A204.1 (cell line): ENCODE measurements at regions not wholly inside any gene's neighbourhood (a gene's known extent, or its start where the extent isn't known, plus 50 kb on each side); places are given as distances from the start of the nearest gene placed in this dataset.

Source experiments
- FAIRE-seq: peaks from 2 replicates; lab custom pipeline; 2012; peaks lifted over from hg19 to GRCh38; lab: Jason Lieb, UNC

DNA sequence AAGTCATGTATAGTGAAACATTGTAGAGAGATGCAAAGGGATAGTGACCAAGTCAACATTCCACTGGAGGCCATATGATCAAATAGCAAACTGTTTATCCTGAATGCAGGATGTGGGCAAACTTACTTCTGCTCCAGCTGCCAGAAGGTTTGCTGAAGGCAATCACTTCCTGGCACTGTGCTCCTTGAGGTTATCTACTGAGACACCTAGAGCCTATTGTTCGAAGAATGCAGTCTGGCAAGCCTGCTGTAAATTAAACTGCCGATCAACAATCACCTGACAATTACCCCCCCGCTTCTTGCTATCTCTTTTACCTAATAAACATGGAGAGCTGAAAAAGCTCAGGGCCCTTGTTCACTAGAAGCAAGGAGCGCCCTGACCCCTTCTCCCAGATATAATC, 139.4 kb upstream of the B3GALT2 start:
- FAIRE-seq = no peak

DNA sequence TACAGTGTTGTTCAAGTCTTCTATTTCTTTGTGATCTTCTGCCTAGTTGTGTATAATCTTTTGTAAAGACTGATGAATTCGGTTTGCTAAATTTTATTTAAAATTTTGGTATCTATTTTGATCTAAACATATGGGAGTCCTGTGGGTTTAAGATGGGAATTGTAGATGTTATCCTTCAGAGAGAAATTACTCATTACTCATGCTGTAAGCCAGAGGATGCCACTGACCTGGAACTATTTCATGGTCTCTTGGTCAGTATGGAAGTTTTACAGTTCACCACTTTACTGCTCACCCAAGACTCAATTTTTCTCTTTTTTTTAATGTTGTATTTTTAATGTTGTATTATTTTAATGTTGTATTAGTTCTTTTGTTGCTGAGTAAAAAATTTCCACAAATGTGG, 138.6 kb upstream of the B3GALT2 start:
- FAIRE-seq = no peak

DNA sequence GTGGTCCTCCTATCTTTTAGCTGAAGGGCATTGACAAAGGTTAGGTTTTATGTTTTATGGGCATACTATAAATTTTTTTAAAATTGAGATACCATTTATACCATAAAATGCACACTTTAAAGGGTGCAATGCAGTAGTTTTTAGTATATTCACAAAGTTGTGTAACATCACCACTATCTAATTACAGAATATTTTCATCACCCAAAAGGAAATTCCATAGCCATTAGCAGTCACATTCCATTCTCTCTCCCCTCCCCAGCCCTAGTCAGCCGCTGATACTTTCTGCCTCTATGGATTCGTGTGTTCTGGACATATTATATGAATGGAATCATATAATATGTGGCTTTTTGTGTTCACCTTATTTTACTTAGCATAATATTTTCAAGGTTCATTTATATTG, 135.8 kb upstream of the B3GALT2 start:
- no peak for FAIRE-seq

DNA sequence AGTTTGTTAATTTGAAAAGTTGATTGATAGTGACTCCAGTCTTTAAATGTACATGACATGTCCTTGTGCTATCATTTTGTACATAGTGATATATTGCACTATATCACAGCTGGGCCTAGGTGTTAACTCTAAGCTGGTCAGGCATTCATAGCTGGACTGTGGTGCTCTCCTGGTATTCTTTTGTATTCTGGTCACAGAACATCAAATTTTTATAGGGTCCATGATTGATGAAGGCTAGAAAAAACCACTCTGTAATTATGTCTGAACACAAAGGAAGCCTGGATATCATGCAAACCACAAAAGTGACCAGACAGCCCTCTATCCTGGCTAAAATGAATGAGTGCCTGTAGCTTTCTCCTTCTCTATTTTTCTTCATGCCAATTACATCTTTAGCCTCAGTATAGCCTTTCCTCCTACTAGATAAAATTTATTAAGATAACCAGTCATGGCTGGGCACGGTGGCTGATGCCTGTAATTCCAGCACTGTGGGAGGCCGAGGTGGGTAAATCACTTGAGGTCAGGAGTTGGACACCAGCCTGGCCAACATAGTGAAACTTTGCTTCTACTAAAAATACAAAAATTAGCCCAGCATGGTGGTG, 134.9 kb upstream of the B3GALT2 start:
- no peak for FAIRE-seq

DNA sequence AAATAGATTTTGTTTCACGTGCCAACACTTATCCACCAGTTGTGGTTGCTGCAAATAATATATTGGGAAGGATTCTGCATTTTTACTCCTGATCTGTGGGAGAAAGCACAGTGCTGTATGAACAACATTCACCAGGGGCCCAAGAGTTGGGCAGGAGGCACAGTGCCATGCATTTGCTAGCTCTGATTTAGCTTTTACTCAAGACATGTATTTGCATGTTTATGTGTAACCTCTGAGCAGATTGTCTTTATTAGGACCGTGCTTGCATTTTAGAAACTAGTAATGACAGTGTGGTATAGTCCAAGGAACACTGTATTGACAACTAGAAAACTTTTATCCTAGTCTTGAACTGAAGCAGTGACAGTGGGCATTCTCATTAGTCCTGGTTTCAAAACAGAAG, 133.9 kb upstream of the B3GALT2 start:
- FAIRE-seq = no peak

DNA sequence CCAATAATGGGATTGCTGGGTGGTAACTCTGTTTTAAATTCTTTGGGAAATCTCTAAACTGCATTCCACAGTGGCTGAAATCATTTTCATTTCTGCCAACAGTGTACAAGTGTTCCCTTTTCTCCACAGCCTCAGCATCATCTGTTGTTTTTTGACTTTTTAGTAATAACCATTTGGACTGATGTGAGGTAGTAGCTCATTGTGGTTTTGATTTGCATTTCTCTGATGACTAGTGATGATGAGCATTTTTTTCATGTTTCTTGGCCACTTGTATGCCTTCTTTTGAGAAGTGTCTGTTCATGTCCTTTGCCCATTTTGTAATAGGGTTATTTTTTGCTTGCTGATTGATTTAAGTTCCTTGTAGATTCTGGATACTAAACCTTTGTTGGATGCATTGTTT, 131.9 kb upstream of the B3GALT2 start:
- FAIRE-seq = no peak

DNA sequence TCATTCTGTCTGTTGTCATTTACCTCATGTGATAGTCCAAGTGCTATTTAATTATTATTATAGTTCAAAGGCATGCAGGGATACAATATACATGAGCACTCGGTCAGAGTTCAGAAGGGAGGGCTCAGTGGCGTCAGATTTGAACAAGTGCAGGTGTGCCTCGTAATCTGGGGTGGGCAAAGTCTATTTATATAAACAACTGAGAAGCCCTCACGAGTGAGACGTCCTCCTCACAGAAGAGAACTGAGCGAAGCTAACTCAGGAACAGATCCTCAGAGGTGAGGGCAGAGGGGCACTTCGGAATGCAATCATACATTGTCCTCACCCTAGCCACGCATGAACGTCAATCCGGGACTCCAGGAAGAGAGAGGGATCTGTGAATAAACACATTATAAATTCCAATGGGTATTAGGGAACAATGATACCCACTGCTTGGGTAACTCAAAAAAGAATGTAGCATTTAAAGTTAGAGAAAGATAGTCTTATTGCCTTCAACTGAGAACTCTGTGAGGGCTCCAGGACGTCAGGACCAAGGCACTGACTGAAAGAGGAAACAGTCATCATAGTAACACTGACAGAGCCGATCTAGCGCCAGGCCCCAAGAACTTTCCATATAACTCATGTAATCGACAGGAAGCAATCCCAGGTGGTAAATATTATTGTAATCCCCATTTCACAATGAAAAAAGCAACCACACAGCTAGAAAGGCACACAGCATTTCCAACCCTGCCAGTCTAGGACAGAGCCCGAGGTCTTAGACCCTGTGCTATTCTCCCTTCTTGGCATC, 127.1 kb upstream of the B3GALT2 start:
- FAIRE-seq = no peak

DNA sequence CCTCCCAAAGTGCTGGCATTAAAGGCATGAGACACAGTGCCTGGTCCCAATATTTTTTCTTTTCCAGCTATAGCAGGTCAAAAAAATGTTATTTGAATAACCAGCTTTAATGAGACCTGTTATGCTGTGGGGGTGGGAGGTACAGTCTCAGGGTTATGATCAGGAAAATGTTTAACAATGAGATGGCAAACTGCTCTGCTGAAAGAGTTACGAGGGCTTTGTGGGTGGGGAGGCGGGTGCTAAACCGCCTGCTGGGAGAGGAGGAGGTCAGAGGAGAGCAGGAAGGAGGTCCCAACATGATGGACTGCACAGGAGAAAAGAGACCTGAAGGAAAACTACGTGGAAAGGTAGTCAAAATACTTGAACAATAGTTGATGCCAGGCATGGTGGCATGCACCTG, 126.0 kb upstream of the B3GALT2 start:
- FAIRE-seq = no peak

DNA sequence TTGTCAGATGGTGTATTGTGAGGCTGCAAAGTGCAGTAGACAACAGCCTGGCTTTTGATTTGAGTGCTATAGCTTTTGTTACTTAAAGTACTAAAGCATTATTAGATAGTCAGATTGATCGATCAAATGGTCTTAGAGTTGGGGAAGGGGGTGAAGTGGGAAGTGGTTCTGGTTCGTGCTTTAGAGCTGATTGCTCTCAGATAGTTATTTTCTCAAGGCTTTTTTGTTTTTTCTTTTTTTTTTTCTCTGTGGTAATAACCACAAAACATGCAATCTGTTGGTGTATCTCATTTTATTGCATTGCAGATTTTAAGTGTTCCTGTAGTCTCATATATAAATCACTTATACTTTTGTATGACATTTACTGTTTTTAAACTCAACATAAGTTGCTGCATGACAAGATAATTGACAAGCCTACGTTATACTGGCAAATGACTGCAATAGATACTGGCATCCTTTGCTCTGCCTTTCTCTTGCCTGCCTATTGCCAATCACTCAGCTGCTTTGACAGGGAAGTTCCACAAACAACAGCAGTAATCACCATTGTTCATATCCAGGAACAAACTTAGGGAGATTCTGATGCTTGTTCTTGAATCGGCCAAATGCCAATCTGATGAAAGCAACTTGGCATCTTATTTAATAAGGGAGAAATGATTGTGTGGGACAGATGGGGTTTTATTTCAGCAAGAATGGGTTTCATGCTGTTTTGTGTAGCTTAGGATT, 125.0 kb upstream of the B3GALT2 start:
- FAIRE-seq = no peak

DNA sequence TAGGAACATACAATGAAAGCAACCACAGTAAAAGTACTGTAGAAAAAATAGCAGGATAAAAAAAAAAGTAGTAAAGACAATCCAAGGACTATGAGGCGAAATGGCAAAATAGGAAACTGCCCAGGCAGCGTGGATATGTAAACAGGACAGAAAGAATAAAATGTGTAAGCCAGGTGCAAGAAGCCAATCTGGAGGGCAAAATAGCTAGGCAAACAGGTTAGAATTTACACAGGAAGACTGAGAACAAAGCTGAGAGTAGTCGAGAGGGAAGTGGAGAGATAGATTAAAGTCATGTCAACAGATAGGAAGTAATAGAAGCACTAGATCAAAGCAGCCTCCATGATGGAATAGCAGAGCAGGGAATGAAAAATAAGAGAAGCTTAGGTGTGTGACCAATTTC, 124.2 kb upstream of the B3GALT2 start:
- no peak for FAIRE-seq

DNA sequence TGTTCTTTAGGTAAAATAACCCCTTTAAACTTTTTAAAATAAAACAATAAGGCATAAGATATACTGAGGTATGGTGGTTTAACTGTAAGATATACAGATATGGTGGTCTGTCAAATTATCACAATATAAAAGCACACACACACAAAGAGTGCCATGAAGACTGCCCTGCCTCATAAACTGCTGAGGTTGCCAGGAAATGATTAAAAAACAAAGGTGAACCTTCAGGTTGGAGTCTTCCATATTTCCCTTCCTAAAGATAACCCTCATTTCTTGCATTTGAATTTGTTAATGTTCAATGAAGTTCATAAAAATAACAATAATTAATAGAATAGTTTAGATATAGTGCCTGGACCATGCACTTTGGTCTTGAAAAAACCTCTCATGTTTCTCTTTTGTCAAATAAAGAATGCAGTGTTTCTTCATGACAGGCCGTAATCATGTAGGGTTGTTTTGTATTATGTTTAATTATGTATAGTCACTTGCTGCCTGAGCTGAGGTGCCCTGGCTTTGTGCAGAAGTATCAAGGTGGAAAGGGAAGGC, 123.6 kb upstream of the B3GALT2 start:
- FAIRE-seq = no peak

DNA sequence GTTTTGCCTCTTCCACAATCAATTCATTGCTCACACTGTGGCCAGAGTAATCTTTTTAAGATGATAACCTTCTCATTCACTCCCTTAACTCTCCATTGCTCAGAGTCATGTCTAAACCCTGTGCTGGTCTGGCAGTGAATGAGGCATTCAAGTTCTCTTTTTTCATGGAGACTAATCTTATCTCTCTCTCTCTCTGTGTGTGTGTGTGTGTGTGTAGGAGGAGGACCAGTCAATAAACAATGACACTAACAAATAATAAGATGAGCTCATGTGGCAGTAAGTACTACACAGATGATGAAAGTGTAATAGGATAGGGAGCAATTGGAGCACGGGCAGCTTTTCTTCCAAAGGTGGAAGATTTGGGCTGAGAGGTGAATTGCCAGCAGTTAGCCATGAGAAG, 122.0 kb upstream of the B3GALT2 start:
- no peak for FAIRE-seq

DNA sequence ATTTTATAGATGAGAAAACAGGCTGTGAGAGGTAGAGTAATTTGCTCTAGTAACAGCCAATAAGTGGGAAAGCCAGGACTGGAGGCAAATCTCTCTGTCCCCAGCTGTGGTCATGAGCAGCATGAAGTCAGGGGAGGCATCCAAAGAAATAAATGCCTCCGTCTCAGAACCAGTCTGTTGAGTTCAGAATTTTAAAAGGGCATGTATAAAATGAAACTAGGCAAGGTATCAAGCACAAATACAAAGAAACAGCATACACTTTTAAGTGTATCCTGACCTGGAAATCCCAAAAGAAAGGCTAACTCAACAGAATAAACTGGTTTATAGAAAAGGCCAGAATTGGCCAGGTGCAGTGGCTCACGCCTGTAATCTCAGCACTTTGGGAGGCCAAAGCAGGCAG, 120.0 kb upstream of the B3GALT2 start:
- no peak for FAIRE-seq
